IMR-90 (cell line): ENCODE measurements at regions not wholly inside any gene's neighbourhood (a gene's known extent, or its start where the extent isn't known, plus 50 kb on each side); places are given as distances from the start of the nearest gene placed in this dataset.

Source experiments
- BHLHE40 ChIP-seq: fragments of 150-350 bp; IDR thresholded peaks from 2 replicates; pipeline ENCODE4 v1.6.1; 2016; ENCODE audit warnings: mild to moderate bottlenecking, low read depth, low read length
- CTCF ChIP-seq: conservative IDR thresholded peaks from 2 replicates; pipeline ENCODE4 v1.5.1; 2012; ENCODE audit warnings: mild to moderate bottlenecking, low read depth, low read length, improper control_type of control experiment
- MAFK ChIP-seq: IDR thresholded peaks from 2 replicates; pipeline ENCODE4 v1.6.1; 2012; ENCODE audit warnings: low read depth, low read length, improper control_type of control experiment
- MAZ ChIP-seq: IDR thresholded peaks from 2 replicates; pipeline ENCODE4 v1.6.1; 2012; ENCODE audit warnings: low read depth, mild to moderate bottlenecking, low read length, improper control_type of control experiment, moderate library complexity, borderline replicate concordance
- MXI1 ChIP-seq: IDR thresholded peaks from 2 replicates; pipeline ENCODE4 v1.6.1; 2012; ENCODE audit warnings: low read depth, mild to moderate bottlenecking, low read length, moderate library complexity, borderline replicate concordance
- POLR2A ChIP-seq: IDR thresholded peaks from 2 replicates; pipeline ENCODE4 v1.6.1; 2012; ENCODE audit warnings: mild to moderate bottlenecking, low read depth, low read length
- RAD21 ChIP-seq: IDR thresholded peaks from 2 replicates; pipeline ENCODE4 v1.6.1; 2012; ENCODE audit warnings: low read length, improper control_type of control experiment
- SMC3 ChIP-seq: fragments of 150-350 bp; IDR thresholded peaks from 2 replicates; pipeline ENCODE4 v1.6.1; 2016; ENCODE audit warnings: low read depth, mild to moderate bottlenecking, antibody characterized with exemption, low read length, moderate library complexity

GRCh38 chr18:78447211-78447610 is 532.4 kb upstream of the SALL3 start:
- TF ChIP-seq CTCF (no peak), MAFK (no peak), MAZ (no peak), RAD21 (no peak), SMC3 (no peak), MXI1 (no peak), POLR2A (no peak), BHLHE40 (no peak)
